ENCODE measurements at regions not wholly inside any gene's neighbourhood (a gene's known extent, or its start where the extent isn't known, plus 50 kb on each side); places are given as distances from the start of the nearest gene placed in this dataset.

DNA sequence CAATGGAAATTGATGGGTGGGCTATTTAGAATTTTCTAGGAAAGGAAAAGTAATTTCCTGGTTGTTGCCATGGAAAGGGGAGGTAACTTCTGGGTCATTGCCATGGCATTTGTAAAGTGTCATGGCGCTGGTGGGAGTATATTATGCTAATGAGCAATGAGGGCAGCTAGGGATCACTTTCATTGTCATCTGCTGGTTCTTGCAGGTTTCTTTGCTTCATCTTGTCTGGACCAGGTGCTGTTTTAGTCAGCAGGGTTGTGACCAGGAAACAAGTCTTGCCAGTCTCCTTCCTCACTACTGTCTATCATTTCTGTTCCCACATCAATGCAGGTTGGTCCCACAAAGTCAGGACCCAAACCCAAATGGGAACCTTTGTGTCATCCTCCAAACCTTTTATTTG is 237.6 kb upstream of the C11orf87 start:
- DNase-seq = no peak

DNA sequence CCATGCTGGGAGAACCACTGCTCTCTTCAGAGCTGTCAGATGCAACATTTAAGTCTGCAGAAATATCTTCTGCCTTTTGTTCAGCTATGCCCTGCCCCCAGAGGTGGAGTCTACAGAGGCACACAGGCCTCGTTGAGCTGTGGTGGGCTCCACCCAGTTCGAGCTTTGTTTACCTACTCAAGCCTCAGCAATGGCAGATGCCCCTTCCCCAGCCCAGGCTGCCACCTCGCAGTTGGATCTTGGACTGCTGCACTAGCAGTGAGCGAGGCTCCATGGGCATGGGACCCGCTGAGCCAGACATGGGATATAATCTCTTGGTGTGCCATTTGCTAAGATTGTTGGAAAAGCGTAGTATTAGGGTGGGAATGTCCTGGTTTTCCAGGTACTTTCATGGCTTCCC is 229.1 kb upstream of the C11orf87 start:
- DNase-seq = no peak

DNA sequence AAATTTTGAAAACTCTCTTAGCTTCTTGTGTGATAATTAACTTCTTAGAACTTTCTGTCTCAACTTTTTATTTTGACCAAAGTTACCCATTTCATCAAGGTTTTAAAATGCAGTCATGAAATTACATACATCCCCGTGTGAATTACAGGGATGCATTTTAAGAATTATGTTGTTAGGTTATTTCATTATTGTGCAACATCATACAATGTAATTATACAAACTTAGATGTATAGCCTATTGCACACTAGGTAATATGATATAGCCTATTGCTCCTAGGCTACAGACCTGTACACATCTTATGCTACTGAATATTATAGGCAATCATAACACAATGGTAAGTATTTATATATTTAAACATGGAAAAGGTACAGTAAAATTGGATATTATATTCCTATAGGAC is 228.1 kb upstream of the C11orf87 start:
- no peak for DNase-seq

DNA sequence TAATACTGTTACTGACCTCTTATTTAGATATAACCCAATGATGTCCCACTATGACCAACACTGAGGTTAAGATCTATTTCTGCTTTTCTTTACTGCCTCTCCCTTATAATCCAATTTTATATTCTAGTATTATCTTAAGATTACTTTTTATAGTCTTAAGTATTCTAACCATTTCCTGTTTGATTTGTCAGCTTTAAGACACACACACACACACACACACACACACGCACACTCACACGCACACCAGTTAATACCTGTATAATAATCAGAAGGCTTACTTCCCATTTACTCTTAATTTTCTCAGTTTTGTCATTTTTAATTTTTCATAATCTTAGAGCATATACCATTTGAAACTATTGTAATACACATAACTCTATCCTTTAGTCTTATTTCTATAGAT is 226.0 kb upstream of the C11orf87 start:
- no peak for DNase-seq

DNA sequence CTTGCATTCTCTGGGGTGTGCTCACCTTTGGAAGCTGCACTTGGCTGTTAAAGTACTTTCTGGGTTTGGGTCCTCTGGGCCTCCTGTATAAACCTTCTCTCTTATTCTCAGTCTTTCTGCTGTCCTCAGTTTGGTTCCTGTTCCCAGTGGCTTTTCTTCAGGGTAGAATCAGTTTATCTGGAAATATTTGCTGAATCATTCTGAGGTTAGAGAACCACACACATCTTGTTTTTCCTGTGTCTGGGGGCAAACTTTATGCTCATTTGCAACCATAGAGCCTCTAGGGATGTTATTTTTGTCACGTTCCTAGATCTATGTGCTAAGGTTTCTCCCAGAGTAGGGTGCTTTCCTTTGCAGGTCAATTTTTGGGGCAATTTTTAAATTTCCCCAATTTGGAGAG is 224.3 kb upstream of the C11orf87 start:
- no peak for DNase-seq

DNA sequence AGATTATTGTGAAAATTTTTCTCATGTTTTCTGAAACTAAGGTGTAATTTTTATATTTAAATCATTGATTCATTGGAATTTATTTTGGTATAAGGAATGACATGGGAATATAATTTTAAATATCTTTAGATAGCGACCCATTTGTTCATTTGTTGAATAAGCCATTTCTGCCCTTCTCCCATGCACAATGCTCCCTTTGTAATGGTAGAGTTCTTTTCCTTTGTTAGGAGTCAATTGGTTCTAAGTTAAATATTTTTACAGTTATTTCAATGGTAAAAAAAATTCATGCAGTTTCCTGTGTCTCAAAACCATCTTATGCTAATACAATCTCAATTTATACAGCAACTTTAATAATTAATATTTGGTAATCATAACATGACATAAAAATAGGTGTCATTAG is 218.8 kb upstream of the C11orf87 start:
- DNase-seq = no peak

DNA sequence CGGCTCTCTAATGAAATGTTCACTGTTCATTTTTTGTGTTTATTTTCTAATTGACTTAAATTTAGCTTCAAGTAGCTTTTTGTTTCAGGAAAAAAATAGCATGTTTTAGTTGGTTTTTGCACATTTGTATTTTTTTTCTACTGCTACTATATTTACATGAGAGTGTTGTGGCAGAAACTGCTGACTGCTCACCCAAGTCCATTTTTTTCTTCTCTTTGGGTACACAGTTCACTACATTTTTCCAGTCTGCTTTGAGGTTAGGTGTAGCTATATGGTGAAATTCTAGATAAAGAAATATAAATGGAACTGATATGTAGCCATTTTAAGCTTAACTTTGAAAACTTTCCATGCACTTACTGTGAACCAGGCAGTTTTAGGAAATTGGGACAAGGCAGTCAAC is 216.7 kb upstream of the C11orf87 start:
- DNase-seq = no peak

DNA sequence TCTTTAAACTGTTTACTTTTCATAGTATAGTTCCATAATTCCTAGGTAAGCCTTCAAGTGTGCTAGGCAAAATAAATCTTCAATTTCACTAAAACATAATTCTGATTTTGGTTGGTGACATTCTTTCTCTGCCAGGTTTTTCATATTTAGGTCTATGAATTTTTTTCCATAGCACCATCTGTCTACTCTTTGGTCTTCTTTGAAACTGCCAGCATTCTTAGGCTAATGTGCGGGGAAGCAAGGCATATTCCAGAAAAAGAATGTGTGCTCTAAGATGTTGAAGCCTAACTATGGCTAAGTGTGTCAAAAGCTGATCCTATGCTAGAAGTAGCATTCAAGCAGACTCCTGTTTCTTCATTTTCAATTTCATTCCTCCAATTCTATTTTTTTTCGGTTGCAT is 213.9 kb upstream of the C11orf87 start:
- peak in 1 of 2 donors; percentile 14 for DNase-seq

DNA sequence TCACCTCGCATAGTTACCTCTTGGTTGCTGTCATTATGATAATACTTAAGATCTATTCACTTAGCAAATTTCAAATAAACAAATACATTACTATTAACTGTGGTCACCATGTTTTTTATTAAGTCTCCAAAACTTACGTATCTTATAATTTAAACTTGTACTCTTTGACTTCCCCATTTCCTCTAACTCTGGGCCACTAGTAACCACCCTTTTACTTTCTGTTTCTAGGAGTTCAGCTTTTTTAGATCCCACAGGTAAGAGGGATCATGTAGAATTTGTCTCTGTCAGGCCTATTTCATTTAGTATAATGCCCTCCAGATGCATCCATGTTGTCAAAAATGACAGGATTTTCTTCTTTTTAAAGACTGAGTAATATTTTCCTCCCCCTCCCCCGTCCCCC is 212.4 kb upstream of the C11orf87 start:
- DNase-seq = no peak

DNA sequence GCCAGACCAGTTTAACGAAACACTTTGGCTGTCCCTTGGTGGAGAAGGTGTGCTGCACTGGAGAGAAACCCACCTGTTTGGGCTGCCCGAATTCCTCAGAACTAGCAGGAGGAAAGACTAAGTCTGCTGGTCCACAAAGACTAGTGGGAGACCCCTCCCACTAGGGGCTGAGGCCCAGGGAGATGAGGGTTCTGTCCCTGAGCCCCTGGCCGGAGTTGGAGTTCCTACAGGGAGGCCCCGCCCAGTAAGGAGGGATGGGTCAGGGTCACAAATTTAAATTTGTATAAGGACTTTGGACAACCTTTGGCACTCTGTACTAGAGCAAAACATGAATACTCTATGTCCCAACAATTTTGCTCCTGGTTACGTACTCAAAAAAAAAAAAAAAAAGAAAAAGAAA is 200.8 kb upstream of the C11orf87 start:
- DNase-seq = no peak

DNA sequence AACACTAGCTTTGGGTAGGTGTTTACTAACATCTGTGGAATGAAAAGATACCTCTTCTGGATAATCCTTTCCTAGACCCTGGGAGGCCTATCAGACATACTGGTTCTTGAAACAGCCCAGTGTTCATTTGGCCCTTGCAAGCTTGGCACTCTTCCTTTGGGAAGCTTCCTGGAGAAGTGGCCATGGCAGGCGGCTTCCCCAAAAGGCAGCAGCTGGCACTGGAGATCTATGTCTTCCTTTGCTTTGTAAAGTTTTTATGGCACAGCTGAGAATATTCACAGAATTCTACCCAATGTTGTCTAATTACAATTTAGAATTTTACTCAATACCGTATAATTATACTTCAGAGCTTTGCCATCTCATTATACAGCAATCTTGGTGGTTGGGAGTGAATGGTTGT is 199.2 kb upstream of the C11orf87 start:
- no peak for DNase-seq

DNA sequence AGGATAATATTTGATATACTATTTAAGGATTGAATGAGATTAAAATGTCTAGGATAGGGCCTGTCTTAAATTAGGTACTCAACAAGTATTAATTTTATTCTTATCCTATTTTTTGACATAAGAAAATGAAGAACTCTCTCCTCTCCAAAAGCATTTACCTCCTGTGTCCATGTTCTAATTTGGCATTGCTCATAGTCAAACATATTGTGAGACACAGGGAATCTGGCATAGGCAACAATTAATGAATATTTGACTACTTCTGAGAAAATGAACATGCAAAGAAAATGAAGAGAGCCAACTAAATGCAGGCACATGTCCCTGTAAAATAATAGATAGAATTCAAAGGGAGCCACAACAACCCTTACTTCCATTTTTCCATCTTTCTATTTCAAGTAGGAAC is 198.5 kb upstream of the C11orf87 start:
- DNase-seq = no peak

DNA sequence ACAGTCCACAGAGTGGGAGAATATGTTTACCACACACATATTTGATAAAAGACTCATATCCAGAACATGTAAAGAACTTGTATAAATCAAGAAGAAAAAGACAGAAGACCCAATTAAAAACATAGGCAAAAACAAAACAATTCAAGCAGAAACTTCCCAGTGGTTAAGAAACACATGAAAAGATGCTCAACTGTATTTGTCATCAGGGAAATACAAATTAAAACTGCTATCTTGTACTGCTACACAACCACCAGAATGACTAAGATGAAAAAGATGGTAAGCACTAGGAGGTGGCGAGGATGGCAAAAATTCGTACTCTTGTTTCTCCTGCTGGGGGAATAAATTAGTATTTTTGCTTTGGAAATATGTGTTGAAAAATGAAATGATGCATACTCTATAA is 192.3 kb upstream of the C11orf87 start:
- no peak for DNase-seq

DNA sequence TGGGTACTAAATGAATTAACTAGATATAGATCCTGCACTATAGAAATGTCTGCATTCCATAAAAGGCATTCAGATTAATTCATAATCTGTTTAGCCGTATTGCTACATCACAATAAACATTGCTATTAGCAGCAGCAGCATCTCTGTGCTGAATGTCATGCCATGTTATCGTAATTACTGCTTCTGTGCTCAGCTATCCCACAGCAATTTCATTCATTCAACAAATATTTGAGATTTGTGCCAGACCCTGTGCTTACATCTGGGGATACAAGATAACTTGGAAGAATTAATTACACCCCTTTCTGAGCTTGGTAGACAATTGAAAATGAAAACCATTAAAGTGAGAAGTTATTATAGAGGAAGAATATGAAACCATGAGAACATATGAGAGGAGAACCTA is 185.8 kb upstream of the C11orf87 start:
- no peak for DNase-seq

DNA sequence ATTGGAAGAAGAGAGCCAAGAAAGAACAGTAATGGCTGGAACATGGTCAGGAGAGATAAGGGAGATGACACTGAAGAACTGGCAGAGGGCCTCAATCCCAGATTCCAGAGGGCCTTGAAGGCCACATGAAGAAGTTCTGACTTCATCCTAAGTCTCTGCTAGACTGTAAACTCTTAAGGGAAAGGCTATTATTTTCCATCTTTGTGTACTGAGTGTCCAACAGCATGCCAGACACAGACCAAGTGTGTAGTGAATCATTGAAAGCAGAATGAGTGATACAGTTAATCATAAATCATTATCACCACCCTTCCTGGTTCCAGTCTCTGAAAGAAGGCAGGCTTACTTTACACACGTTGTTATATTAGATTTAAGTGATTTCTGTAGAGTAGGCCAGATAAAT is 185.3 kb upstream of the C11orf87 start:
- DNase-seq = no peak

DNA sequence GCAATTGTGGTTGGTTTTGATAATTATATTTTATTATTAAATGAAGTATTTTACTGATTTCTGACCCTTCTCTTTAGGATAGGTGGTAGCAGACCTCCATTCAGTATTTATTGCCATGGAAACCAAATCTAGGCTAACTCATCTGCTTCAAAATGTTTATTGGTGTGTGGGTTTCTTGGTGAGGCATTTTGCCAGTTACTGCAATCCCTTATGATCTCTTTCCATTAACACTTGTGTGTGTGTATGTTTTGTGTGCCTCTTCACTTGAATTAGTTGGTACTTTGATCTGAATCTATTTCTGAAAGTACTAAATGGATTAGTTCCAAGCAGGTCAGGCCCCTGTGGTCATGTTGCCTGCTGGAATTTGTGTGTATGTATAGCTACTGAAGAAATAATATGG is 184.4 kb upstream of the C11orf87 start:
- no peak for DNase-seq

DNA sequence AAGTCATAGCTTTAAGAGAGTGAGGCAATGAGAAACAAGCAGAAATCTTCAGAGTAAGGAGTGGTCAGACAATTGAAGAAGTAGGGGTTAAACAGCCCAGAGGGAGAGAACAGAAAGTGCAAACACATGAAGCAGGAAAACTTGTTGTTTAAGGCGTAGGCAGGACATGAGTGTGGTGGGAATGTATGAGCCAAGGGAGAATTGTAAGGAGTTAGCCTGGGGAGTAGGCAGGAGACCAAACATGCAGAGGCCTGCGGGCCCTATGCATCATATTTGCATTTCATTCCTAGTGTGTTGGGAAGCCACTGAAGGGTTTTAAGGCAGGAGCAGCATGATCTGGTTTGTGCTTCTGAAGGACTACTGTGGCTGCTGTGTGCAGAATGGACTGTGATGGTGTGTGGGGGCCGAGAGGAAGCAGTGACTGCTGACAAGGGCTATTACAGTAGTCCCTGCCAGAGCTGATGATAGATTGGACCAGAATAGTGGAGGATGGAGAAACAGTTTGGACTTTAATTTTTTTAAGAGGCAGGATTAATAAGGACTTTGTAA is 179.9 kb upstream of the C11orf87 start:
- no peak for DNase-seq

DNA sequence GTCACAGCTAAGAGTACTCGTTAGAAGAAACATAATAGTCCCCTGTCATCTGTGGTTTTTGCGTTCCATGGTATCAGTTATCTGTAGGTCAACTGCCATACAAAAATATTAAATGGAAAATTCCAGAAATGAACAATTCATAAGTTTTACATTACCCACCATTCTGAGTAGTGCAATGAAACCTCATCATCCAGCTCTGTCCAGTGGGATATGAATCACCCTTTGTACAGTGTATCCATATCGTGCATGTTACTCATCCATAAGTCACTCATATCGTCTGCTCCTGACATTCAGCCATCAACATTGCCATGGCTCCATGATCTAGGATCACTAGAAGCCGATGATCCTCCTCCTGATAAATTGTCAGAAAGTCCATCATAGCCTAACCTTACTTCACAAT is 174.9 kb upstream of the C11orf87 start:
- no peak for DNase-seq

DNA sequence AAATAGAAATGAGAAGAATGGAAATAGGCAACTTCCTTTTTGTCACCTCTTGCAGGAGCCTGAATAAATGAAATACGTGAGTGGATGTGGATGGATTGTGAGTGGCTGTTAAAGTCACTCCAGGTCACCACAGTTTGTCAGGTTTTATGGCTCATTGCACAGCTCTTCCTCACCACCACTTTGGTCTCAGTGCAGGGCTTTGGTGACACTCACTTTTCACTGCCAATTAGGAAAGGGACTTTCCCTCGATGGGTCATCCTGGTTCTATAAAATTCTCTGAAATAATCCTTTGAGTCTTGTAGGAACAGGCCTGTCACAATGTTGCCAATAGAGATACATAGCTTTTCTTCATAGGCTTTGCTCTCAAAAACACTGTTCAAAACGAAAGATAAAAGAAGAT is 172.4 kb upstream of the C11orf87 start:
- no peak for DNase-seq

DNA sequence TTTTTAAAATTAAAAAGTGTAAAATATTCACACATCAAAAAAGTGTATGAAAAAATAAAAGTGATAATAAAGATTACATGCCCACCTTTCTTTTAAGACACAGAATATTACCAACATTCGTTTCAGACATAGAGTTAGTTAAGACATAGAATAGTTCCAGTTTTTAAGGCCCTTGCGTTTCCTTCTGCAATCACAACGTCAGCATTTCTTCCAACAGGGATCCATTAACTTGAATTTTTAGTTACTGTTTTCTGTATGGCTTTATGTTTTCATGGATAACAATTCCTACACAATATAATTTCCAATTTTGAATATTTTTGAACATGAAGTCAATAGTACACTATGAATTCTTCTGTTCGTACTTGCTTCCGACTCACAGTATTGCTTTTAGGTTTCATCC is 170.8 kb upstream of the C11orf87 start:
- no peak for DNase-seq

DNA sequence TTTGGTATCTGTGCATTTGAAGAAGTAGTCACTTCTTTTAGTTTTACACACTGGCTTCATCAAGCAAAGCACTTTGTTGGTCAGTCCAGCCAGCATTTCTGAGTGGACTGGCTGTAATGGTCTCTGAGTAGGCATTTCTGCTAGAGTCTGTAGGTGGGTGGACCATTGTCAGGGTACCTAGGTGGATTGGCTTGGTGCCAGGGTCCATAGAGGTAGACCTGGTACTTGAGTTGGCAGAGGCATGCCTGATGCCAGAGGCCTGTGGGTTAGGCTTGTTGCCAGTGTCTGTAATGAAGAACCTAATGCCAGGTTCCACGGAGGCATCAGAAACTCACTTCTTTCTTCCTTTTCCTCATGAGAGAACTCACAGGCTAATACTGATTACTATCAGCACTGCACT is 157.9 kb upstream of the C11orf87 start:
- DNase-seq = no peak

DNA sequence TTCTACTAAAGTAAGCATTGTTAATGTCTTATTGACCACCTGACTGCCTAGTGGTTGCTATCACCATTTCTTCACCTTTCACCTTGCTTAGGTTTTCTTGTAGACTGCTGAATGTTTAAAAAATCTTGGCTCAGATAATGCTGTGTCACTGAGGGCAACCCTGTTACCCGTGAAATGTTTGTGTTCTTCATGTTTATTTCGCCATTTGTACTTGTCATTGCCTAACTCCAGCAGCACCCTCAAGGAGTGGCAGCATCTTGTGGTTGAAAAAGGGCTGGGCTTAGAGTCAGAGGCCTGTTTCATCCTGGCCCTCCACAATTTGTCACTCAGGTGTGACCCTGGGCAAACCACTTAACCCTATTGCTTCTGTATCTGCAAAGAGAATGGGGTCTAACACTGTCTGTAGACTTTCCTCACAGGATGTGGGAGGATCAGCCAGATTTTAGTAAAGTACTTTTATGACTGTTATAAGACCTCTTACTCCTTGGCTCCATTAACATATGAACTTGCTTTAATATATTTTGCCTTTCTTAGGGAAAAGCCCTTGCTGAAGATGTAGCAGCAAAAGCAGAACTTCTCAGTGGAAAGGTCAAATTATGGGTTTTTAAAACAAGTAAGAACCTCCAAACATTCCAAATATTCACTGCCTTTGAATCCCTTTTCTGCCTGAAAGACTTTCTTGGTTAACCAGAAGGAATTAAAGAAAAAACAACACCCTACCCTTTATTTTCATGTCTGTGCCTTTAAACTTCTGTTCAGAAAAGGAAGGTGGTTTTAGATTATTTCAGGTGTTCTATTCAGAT is 154.5 kb upstream of the C11orf87 start:
- DNase-seq = no peak

DNA sequence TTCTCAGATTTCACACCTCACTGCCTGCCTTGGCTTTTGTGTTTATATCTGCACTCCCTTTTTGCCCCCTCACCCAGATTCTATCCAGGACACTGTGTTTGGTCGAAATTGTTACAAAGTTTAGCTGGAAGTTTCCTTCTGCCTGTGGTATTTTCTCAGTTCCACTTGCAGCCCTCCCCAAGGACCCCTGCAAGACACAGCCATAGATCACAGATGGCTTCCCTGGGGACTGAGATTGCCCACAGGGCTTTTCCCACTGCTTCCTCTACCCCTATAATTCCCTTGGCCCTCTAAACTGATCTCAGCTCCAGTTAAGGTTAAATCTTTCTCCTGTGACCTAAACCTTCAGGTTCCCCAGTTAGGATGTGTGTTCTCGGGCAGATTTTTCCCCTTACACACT is 146.1 kb upstream of the C11orf87 start:
- DNase-seq = no peak

DNA sequence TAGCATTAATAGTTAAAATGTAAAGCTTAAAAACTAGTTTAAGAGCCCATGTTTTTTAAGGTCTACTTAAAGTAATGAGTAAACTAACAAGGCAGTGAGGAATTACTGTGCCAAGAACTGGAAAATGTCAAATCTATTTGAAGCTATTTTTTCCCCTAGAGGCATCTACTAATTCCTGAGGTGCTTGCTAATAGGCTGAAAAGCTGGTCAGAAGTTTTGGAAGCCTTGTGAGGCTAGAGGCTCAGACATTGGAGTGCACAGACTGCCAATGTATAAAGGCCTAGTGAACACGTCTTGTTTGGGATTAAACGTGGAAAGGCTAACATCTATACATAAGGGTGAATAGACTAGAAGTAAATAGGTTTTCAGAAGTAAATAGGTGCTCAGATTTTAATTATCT is 136.5 kb upstream of the C11orf87 start:
- DNase-seq = no peak

DNA sequence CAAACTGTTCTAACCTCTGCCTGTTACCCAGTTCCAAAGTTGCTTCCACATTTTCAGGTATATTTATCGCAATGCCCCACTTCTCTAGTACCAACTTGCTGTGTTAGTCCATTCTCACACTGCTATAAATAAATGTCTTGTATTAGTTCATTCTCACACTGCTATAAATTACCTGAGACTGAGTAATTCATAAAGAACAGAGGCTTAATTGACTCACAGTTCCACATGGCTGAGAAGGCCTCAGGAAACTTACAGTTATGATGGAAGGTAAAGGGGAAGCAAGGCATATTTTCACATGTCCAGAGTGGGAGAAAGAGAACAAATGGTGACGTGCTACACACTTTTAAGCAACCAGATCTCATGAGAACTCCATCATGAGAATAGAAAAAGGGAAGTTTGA is 130.4 kb upstream of the C11orf87 start:
- DNase-seq = no peak
